SK-N-SH treated with all-trans-retinoic acid at 6 μM for 48 hours (cell line): ENCODE measurements at regions not wholly inside any gene's neighbourhood (a gene's known extent, or its start where the extent isn't known, plus 50 kb on each side); places are given as distances from the start of the nearest gene placed in this dataset.

Experiments
- ATAC-seq: fragments of 200-7000 bp; cut with Tn5 transposase; 3 replicates; pipeline ENCODE4 v1.9.1; 2020; ENCODE audit warnings: mild to moderate bottlenecking, moderate library complexity
- ARNTL ChIP-seq: fragments of 450-650 bp; formaldehyde crosslinking; IDR thresholded peaks from 2 replicates; pipeline ENCODE4 v1.5.0; 2020; ENCODE audit warnings: low read depth, mild to moderate bottlenecking, moderate library complexity, borderline replicate concordance
- BACH2 ChIP-seq: fragments of 250-450 bp; sonication (Bioruptor Pico); IDR thresholded peaks from 2 replicates; pipeline ENCODE4 v1.9.0; 2021; ENCODE audit warnings: mild to moderate bottlenecking, borderline replicate concordance
- CSDC2 ChIP-seq: fragments of 250-450 bp; sonication (Bioruptor Pico); IDR thresholded peaks from 2 replicates; pipeline ENCODE4 v1.5.0; 2020; ENCODE audit warnings: mild to moderate bottlenecking, moderate library complexity
- CSRNP3 ChIP-seq: fragments of 250-450 bp; sonication (Bioruptor Pico); IDR thresholded peaks from 2 replicates; pipeline ENCODE4 v1.5.1; 2021; ENCODE audit warnings: mild to moderate bottlenecking, moderate library complexity
- ESRRG ChIP-seq: fragments of 250-450 bp; sonication (Bioruptor Pico); IDR thresholded peaks from 2 replicates; pipeline ENCODE4 v1.6.1; 2021; ENCODE audit warnings: mild to moderate bottlenecking
- GLIS3 ChIP-seq: fragments of 250-450 bp; sonication (Bioruptor Pico); IDR thresholded peaks from 2 replicates; pipeline ENCODE4 v1.5.0; 2020; ENCODE audit warnings: mild to moderate bottlenecking, moderate library complexity
- OSR1 ChIP-seq: fragments of 250-450 bp; sonication (Bioruptor Pico); IDR thresholded peaks from 2 replicates; pipeline ENCODE4 v1.8.0; 2022; ENCODE audit warnings: moderate library complexity, mild to moderate bottlenecking, inconsistent platforms
- PATZ1 ChIP-seq: fragments of 250-450 bp; sonication (Bioruptor Pico); IDR thresholded peaks from 2 replicates; pipeline ENCODE4 v1.8.0; 2020; ENCODE audit warnings: mild to moderate bottlenecking, moderate library complexity, borderline replicate concordance
- POU6F1 ChIP-seq: fragments of 250-450 bp; sonication (Bioruptor Pico); IDR thresholded peaks from 2 replicates; pipeline ENCODE4 v1.8.0; 2021; ENCODE audit warnings: low read depth, mild to moderate bottlenecking, moderate library complexity, borderline replicate concordance
- PPARA ChIP-seq: fragments of 250-450 bp; sonication (Bioruptor Pico); IDR thresholded peaks from 2 replicates; pipeline ENCODE4 v1.5.0; 2020; ENCODE audit warnings: mild to moderate bottlenecking, borderline replicate concordance
- RARB ChIP-seq: fragments of 250-450 bp; sonication (Bioruptor Pico); IDR thresholded peaks from 2 replicates; pipeline ENCODE4 v1.8.0; 2021; ENCODE audit warnings: mild to moderate bottlenecking, moderate library complexity
- TCF4 ChIP-seq: fragments of 250-450 bp; sonication (Bioruptor Pico); IDR thresholded peaks from 2 replicates; pipeline ENCODE4 v1.8.0; 2021; ENCODE audit warnings: mild to moderate bottlenecking, moderate library complexity, borderline replicate concordance
- TOX ChIP-seq: fragments of 250-450 bp; sonication (Bioruptor Pico); IDR thresholded peaks from 2 replicates; pipeline ENCODE4 v1.8.0; 2021; ENCODE audit warnings: mild to moderate bottlenecking, moderate library complexity, borderline replicate concordance
- TSHZ2 ChIP-seq: fragments of 250-450 bp; sonication (Bioruptor Pico); IDR thresholded peaks from 2 replicates; pipeline ENCODE4 v1.5.0; 2020; ENCODE audit warnings: mild to moderate bottlenecking, moderate library complexity
- ZC3H10 ChIP-seq: fragments of 250-450 bp; sonication (Bioruptor Pico); IDR thresholded peaks from 2 replicates; pipeline ENCODE4 v1.5.1; 2021; ENCODE audit warnings: mild to moderate bottlenecking, moderate library complexity
- ZFP3 ChIP-seq: fragments of 250-450 bp; sonication (Bioruptor Pico); IDR thresholded peaks from 2 replicates; pipeline ENCODE4 v1.5.0; 2020; ENCODE audit warnings: mild to moderate bottlenecking, moderate library complexity
- ZFP30 ChIP-seq: fragments of 450-650 bp; formaldehyde crosslinking; IDR thresholded peaks from 2 replicates; pipeline ENCODE4 v1.5.0; 2022; ENCODE audit warnings: mild to moderate bottlenecking, moderate library complexity
- ZNF565 ChIP-seq: fragments of 450-650 bp; formaldehyde crosslinking; conservative IDR thresholded peaks from 2 replicates; pipeline ENCODE4 v1.5.0; 2020; ENCODE audit warnings: low read depth, mild to moderate bottlenecking, moderate library complexity
- ZNF70 ChIP-seq: fragments of 450-650 bp; formaldehyde crosslinking; IDR thresholded peaks from 2 replicates; pipeline ENCODE4 v1.5.0; 2020; ENCODE audit warnings: mild to moderate bottlenecking, moderate library complexity
- ZNF8 ChIP-seq: fragments of 450-650 bp; formaldehyde crosslinking; IDR thresholded peaks from 2 replicates; pipeline ENCODE4 v1.5.0; 2020; ENCODE audit warnings: mild to moderate bottlenecking, moderate library complexity
- TF ChIP-seq, protein P1 (sequence below): fragments of 250-450 bp; sonication (Bioruptor Pico); IDR thresholded peaks from 2 replicates; pipeline ENCODE4 v1.5.1; 2020; ENCODE audit warnings: low read depth, mild to moderate bottlenecking, moderate library complexity

GRCh38 chr6:145022199-145022796, 713.0 kb downstream of the EPM2A start:
- no peak for ATAC-seq
- TF ChIP-seq GLIS3 (CRISPR knock-in tag) (no peak), TCF4 (no peak), RARB (no peak), CSDC2 (no peak)
- TF ChIP-seq, protein P1, sequence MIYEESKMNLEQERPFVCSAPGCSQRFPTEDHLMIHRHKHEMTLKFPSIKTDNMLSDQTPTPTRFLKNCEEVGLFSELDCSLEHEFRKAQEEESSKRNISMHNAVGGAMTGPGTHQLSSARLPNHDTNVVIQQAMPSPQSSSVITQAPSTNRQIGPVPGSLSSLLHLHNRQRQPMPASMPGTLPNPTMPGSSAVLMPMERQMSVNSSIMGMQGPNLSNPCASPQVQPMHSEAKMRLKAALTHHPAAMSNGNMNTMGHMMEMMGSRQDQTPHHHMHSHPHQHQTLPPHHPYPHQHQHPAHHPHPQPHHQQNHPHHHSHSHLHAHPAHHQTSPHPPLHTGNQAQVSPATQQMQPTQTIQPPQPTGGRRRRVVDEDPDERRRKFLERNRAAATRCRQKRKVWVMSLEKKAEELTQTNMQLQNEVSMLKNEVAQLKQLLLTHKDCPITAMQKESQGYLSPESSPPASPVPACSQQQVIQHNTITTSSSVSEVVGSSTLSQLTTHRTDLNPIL (CRISPR knock-in tag), result no peak

GRCh38 chr6:145023116-145023726, 712.1 kb downstream of the EPM2A start:
- ATAC-seq, result no peak
- TF ChIP-seq POU6F1, result no peak
- TF ChIP-seq ZFP3 (CRISPR knock-in tag), result no peak
- no peak for TF ChIP-seq ARNTL (CRISPR knock-in tag)
- TF ChIP-seq CSRNP3, result no peak
- no peak for TF ChIP-seq ZNF8 (CRISPR knock-in tag)
- TF ChIP-seq ZNF70 (CRISPR knock-in tag), result no peak
- TF ChIP-seq, protein P1 (CRISPR knock-in tag), result no peak
- TF ChIP-seq ZNF565 (CRISPR knock-in tag), result no peak
- TF ChIP-seq TCF4, result no peak
- TF ChIP-seq TOX (CRISPR knock-in tag), result no peak
- TF ChIP-seq CSDC2, result no peak
- no peak for TF ChIP-seq OSR1 (CRISPR knock-in tag)
- TF ChIP-seq RARB, result no peak
- TF ChIP-seq PATZ1 (CRISPR knock-in tag), result no peak
- no peak for TF ChIP-seq ZFP30 (CRISPR knock-in tag)
- no peak for TF ChIP-seq BACH2 (CRISPR knock-in tag)
- TF ChIP-seq TSHZ2 (CRISPR knock-in tag), result no peak
- TF ChIP-seq ZC3H10, result no peak
- no peak for TF ChIP-seq PPARA (CRISPR knock-in tag)

DNA sequence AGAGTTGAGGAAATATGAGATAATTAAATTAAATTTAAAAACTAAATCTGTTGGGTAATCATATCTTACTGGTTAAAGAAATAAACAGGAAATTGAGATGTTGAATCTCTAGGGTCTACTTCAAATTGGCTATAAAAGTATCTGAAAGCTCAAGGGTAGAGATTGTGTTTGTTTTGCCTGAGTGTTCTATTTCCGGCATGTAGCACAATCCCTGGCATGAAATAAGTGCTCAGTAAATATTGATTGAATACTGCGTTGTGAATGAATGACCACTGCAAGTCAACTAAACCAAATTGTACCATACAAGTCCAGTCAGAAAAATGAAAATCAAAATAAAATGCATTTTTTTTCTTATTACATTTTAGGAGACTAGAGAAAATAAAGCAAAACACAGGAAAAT, 709.8 kb downstream of the EPM2A start:
- ATAC-seq, result no peak
- TF ChIP-seq OSR1 (CRISPR knock-in tag) (no peak), TCF4 (no peak), PPARA (CRISPR knock-in tag) (no peak), ESRRG (no peak), CSRNP3 (no peak), TSHZ2 (CRISPR knock-in tag) (no peak), ZNF565 (CRISPR knock-in tag) (no peak), TOX (CRISPR knock-in tag) (no peak), RARB (no peak), ARNTL (CRISPR knock-in tag) (no peak), ZNF8 (CRISPR knock-in tag) (no peak), ZC3H10 (no peak), GLIS3 (CRISPR knock-in tag) (no peak), ZNF70 (CRISPR knock-in tag) (no peak)
